ENCODE measurements at regions not wholly inside any gene's neighbourhood (a gene's known extent, or its start where the extent isn't known, plus 50 kb on each side); places are given as distances from the start of the nearest gene placed in this dataset.
"Not testable (repeated sequence)": the region's sequence is repeated elsewhere in the genome, so short reads cannot be mapped to it uniquely, and the experiment has no call there.

GRCh38 chr4:64747919-64748715 is 338.9 kb upstream of the TECRL start:
- DNase-seq (ENCODE audit: low read depth), result no peak
- TF ChIP-seq CTCF (conservative IDR thresholded peaks at IDR 0.05; ENCODE audit: low read depth, low read length), result no peak
- no peak overlapping the region for H3K4me3 ChIP-seq (ENCODE audit: low read length)

- TF ChIP-seq CTCF (conservative IDR thresholded peaks at IDR 0.05; ENCODE audit: low read depth, low read length), result no peak
- no peak overlapping the region for H3K4me3 ChIP-seq (ENCODE audit: low read length)
Measured at GRCh38 chr4:64738240-64738639, 329.0 kb upstream of the TECRL start.

GRCh38 chr4:64737854-64738138 is 328.5 kb upstream of the TECRL start:
- not testable (repeated sequence) for DNase-seq (ENCODE audit: low read depth); H3K4me3 ChIP-seq (ENCODE audit: low read length)

More at GRCh38 chr4:64738240-64738639, 329.0 kb upstream of the TECRL start:
- no peak for DNase-seq (ENCODE audit: low read depth)

- no peak for DNase-seq (ENCODE audit: low read depth)
- H3K4me3 ChIP-seq (ENCODE audit: low read length), result no peak overlapping the region
- no peak for TF ChIP-seq CTCF (conservative IDR thresholded peaks at IDR 0.05; ENCODE audit: low read depth, low read length)
Measured at GRCh38 chr4:64737026-64737853, 328.0 kb upstream of the TECRL start.

GRCh38 chr4:64729561-64729960 is 320.3 kb upstream of the TECRL start:
- DNase-seq (ENCODE audit: low read depth), result no peak
- TF ChIP-seq CTCF (conservative IDR thresholded peaks at IDR 0.05; ENCODE audit: low read depth, low read length), result no peak
- H3K4me3 ChIP-seq (ENCODE audit: low read length), result no peak overlapping the region

GRCh38 chr4:64727960-64728359 is 318.7 kb upstream of the TECRL start:
- TF ChIP-seq CTCF (conservative IDR thresholded peaks at IDR 0.05; ENCODE audit: low read depth, low read length), result no peak
- no peak for DNase-seq (ENCODE audit: low read depth)
- H3K4me3 ChIP-seq (ENCODE audit: low read length), result no peak overlapping the region

- not testable (repeated sequence) for DNase-seq (ENCODE audit: low read depth)
Measured at GRCh38 chr4:64727391-64727790, 318.1 kb upstream of the TECRL start.

GRCh38 chr4:64724689-64725088 is 315.4 kb upstream of the TECRL start:
- TF ChIP-seq CTCF (conservative IDR thresholded peaks at IDR 0.05; ENCODE audit: low read depth, low read length), result no peak
- DNase-seq (ENCODE audit: low read depth), result no peak

More at GRCh38 chr4:64727391-64727790, 318.1 kb upstream of the TECRL start:
- not testable (repeated sequence) for H3K4me3 ChIP-seq (ENCODE audit: low read length)

More at GRCh38 chr4:64724689-64725088, 315.4 kb upstream of the TECRL start:
- no peak overlapping the region for H3K4me3 ChIP-seq (ENCODE audit: low read length)
